ENCODE measurements at regions not wholly inside any gene's neighbourhood (a gene's known extent, or its start where the extent isn't known, plus 50 kb on each side); places are given as distances from the start of the nearest gene placed in this dataset.

DNA sequence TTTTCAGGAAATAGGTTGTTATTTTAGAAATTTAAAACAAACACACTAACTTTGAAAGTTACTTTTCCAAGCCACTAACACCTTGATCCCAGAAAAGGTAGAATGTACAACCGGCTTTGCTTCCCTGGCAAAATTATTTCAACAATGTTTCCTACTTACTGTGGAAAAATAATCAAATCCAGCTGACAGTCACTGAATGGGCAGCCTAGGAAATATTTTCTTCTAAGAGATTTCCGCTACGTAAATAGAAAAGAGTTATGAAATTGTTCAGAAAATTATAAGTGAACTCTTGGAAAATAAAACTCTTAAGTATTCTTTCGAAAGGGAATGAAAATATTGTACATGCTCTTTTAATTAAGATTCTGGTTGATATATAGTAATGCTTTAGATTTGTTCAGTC is 195.7 kb downstream of the GASK1B start:
- in situ Hi-C loops (cut with MboI; ENCODE audit: low pct_unique_long_range_greater_than_20kb, low sequenced_read_pairs, unreplicated experiment), result loop anchor here (25.0 kb wide), 3 partner anchors 185 to 660 kb away; partner anchors contain the start of gene GASK1B

DNA sequence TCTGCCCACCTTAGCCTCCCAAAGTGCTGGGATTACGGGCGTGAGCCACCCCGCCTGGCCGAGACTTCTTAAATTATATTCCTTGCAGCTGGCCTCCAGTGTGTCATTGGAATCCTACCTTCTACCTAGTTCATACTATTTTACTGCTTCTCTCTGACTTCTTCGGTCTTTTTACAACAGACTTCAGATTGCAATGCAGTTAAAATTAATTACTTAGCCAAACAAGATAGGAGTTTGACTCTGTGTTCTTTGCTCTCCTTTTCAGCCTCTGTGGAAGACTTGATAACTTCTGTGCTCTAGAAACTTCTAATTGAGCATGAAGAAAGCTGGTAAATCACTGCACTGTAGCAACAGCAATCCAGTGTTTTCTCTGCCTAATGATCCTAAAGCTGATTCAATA is 199.5 kb downstream of the GASK1B start:
- DNase-seq (ENCODE audit: low spot score), result no peak
- in situ Hi-C loops (cut with MboI; ENCODE audit: low pct_unique_long_range_greater_than_20kb, low sequenced_read_pairs, unreplicated experiment), result no loop called here
- TF ChIP-seq, protein P1, sequence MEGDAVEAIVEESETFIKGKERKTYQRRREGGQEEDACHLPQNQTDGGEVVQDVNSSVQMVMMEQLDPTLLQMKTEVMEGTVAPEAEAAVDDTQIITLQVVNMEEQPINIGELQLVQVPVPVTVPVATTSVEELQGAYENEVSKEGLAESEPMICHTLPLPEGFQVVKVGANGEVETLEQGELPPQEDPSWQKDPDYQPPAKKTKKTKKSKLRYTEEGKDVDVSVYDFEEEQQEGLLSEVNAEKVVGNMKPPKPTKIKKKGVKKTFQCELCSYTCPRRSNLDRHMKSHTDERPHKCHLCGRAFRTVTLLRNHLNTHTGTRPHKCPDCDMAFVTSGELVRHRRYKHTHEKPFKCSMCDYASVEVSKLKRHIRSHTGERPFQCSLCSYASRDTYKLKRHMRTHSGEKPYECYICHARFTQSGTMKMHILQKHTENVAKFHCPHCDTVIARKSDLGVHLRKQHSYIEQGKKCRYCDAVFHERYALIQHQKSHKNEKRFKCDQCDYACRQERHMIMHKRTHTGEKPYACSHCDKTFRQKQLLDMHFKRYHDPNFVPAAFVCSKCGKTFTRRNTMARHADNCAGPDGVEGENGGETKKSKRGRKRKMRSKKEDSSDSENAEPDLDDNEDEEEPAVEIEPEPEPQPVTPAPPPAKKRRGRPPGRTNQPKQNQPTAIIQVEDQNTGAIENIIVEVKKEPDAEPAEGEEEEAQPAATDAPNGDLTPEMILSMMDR (IDR thresholded peaks at IDR 0.05; ENCODE audit: extremely low read depth, insufficient read depth, missing control alignments), result no peak

More for the DNA sequence above, 195.7 kb downstream of the GASK1B start:
- DNase-seq (ENCODE audit: low spot score), result no peak
- TF ChIP-seq, protein P1 (IDR thresholded peaks at IDR 0.05; ENCODE audit: extremely low read depth, insufficient read depth, missing control alignments), result no peak

DNA sequence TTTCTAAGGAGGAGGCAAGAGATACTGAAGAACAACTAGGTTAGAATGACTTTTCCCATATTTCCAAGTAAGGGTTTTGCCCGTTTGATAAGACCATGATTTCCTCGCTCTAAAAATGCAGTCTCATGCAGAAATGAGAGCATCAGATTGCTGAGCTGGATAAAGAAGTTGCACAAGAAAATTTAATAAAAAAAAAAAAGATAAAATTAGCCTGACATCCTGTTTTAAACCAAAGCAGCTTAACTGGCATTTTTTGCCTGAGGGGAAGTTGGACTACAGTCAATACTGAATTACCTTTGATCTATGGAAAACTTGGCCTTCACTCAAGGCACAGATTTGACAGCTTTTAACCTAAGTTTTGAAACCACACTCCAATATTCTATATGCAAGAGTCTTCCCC is 208.4 kb downstream of the GASK1B start:
- in situ Hi-C loops (cut with MboI; ENCODE audit: low pct_unique_long_range_greater_than_20kb, low sequenced_read_pairs, unreplicated experiment), result no loop called here
- DNase-seq (ENCODE audit: low spot score), result no peak
- TF ChIP-seq, protein P1 (IDR thresholded peaks at IDR 0.05; ENCODE audit: extremely low read depth, insufficient read depth, missing control alignments), result no peak

DNA sequence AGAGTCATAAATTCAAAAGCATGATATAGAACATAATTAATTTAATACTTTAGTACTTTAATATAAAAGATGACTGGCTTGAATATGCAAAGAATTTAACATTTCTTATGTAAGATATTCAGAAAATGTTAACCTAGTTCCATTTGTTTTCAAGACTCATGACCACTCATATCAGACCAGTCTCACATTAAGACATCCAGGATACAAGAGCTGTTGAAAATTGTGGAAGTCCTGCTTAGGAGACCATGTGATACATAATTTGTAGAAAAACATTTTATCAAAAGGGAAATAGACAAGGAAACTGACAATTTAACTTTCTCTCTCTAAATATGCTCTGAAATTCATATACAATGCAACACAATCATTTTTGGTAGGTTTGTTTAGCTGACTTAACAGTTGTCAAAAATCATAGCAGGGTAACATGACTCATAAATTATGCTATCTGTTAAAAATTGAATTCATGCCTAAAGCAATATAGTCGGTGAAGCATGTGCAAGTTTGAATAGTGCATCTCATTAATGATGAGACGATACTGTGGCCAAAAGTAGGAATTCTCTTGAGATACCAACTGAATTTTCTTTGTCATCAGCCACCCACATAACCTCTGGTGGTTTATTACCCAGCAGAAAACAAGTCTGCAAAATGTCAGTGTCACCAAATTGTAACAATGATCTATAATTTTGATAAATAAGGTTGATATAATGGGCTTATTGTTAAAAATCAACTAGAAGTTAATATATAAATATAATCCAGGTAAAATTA is 211.4 kb downstream of the GASK1B start:
- in situ Hi-C loops (cut with MboI; ENCODE audit: low pct_unique_long_range_greater_than_20kb, low sequenced_read_pairs, unreplicated experiment), result no loop called here
- no peak for DNase-seq (ENCODE audit: low spot score)
- TF ChIP-seq, protein P1 (IDR thresholded peaks at IDR 0.05; ENCODE audit: extremely low read depth, insufficient read depth, missing control alignments), result no peak

DNA sequence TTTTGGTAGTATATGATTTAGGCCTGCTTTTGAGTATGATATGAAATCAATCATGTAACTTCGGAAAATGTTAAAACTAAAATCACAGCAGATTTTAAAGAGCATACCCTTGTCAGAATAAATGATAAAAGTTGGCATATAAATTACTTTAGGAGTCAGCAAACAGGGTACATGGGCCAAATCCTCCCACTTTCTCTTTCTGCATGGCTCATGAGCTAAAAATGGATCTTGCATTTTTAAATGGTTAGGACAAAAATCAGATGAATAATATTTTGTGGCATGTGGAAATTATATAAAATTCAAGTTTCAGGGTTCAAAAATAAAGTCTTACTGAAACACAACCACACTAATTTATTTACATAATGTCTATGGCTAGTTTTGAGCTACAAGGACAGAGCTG is 214.9 kb downstream of the GASK1B start:
- in situ Hi-C loops (cut with MboI; ENCODE audit: low pct_unique_long_range_greater_than_20kb, low sequenced_read_pairs, unreplicated experiment), result no loop called here
- TF ChIP-seq, protein P1 (IDR thresholded peaks at IDR 0.05; ENCODE audit: extremely low read depth, insufficient read depth, missing control alignments), result no peak
- no peak for DNase-seq (ENCODE audit: low spot score)

DNA sequence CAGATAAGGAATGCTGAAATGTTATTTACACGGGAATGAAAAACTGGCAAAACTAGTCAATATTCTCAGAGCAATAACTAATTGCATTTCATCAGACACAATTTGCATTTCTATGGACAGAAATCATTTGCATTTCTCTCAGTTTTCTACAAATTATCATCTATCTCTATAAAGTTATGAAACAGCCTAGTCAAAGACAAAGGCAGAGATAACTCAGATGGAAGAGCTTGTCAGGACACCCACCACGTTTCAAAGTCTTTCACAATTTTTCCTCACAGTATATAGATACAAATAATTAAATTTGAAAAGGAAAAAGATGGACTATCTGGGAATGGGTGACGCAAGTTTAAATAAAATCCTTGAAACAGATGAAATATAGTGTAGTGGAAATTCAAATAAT is 230.8 kb downstream of the GASK1B start:
- TF ChIP-seq, protein P1 (IDR thresholded peaks at IDR 0.05; ENCODE audit: extremely low read depth, insufficient read depth, missing control alignments), result no peak
- no peak for DNase-seq (ENCODE audit: low spot score)
- in situ Hi-C loops (cut with MboI; ENCODE audit: low pct_unique_long_range_greater_than_20kb, low sequenced_read_pairs, unreplicated experiment), result no loop called here

Measured in GM13977 (cell line).